Bone marrow (tissue), 2 donors: ENCODE measurements at regions not wholly inside any gene's neighbourhood (a gene's known extent, or its start where the extent isn't known, plus 50 kb on each side); places are given as distances from the start of the nearest gene placed in this dataset.
"Not testable (repeated sequence)": the region's sequence is repeated elsewhere in the genome, so short reads cannot be mapped to it uniquely, and the experiment has no call there.

Source experiments
- DNase-seq, 2 donors: peaks; one replicate each; lab custom pipeline; 2025; lab: John Stamatoyannopoulos, UW

GRCh38 chr6:147674099-147674498 lies 165.6 kb downstream of the SAMD5 start:
- DNase-seq, result no peak

GRCh38 chr6:147674794-147675193 lies 166.3 kb downstream of the SAMD5 start:
- no peak for DNase-seq

DNA sequence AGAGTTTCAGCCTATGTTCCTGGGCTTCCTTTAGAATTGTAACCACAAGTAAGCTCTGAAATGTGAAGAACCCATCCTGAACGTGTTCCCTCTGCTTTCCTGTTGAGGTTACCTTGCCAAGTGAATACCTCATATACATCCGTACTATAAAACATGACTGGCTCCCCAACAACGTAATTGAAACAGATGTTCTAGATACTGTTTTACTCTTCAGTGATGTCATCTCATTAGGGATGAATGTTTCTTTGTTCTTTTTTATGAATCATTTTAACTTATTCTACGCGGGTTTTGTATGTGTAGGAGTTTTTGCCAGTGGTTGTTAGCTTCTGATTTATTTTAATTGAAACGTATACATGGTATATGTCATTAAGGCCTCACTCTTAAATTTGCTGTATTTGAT lies 166.8 kb downstream of the SAMD5 start:
- no peak for DNase-seq

DNA sequence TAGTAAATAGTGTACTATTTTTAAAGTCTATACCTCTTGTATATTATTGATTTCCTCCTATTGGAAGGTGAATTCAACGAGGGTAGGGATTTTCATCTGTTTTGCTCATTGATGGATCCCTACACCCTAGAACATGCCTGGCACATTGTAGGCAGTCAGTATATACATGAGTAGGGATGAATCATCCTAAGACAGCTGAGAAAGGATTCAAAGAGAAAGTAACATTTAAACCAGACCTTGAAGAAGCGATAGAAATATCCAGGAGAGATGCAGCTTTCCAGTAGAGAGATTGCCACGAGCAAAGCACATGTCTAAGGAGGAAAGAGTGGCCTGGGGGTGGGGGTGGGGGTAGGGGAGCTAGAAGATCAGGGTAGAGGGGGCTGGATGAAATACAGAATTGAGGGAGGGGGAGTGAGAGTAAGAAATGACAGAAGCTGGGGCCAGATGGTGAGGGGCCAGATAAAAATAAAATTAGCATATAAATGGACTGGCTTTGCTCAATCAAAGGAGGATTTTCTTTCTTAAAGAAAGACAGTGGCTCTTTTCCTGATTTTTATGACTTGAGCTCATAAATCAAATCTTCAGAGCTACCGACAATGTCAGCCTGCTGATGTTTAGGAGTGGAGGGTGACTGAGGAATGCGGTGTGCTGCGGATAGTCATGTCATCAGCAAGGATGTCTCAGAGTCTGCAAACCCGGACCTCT lies 168.2 kb downstream of the SAMD5 start:
- no peak for DNase-seq

DNA sequence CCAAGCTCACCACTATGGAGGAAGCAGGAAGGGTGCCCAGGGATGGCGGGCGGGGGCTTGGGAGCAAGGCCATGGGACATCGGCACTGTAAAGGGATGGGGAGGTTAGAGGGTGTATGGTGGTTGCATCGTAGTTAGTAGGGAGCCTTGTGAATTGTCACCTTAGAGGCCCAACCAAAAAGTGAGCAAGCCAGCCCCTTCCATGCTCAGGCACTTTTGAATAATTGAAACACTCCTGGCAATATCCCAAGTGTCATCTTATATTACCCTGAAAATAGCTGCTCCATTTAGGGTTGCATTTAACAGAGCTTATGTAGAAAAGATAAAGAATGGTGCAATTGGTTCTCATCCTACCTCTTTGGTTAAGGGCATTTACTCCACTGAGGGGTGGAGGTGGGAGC lies 169.2 kb downstream of the SAMD5 start:
- no peak for DNase-seq

DNA sequence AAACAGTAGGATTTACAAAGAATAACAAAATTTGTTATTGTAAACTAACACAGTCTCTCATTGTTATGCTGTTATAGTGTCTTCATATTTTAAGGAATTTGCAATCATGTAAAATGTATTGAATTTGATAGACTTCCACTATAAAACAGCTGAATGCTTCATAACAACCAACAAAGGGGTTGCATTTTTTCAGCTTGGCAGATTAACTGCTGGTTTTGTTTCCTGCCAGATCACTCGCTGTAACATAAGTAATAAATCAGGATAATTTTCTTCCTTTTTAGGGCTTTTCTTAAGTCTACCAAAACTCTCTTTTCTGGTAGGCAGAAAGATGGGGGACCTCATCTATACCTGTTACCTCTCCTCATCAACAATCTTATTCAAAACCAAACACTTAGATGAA lies 169.8 kb downstream of the SAMD5 start:
- DNase-seq, result no peak

- no peak for DNase-seq
Observed at GRCh38 chr6:147684906-147685305, 176.4 kb downstream of the SAMD5 start.

DNA sequence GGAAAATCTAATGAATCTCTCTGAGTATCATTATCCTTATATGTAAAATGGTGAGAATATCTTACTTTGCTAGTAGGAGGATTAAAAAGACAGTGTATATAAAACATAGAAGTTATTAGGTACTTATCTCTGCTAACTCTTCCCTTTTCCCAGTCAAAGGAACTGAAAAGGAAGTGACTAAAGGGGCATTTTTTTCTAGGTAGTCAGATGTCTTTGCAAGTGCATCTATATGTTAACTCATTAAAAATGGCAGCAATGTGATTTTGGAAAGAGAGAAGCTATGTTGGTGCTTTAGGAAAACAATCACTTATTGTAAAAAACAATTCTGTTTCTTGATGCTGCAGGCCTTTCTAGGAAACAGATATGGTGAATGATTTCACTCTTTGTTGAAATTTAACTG lies 180.9 kb downstream of the SAMD5 start:
- no peak for DNase-seq

DNA sequence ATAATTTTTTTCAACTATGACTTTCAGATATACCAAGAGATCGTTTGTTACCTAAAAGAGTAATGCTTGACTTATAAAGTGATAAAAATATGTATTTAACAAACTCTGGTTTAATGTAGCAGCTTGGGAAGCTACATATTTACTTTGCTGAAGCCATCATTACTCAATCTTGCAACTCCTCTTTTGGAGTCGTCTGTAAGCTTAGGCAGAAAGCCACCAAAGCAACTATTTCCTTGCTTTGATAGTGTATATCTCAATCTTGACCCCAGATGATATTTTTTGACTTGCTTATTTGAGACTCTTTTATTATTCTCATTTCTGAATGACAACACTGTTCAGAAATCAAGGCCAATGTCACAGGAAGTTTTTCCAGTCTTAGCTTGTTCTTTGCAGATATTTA lies 183.0 kb downstream of the SAMD5 start:
- DNase-seq, result no peak

DNA sequence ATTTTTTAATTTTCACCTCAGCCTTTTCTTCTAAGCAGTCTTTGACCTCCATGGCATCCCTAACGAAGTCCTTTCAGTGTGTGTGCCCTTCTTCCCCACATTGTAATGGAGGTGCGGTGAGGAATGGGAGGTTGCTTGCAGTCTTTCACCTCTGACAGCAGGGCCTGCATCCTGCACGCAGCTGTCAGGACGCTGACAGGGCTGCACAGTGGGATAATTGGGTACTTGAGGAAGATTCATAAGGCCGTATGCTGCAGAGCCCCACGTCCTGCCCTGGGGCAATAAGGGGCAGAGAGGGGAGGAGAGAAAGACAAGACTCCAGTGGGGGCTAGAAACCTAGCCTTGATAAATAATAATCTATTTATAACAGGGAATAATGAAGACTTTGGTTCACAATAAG lies 184.7 kb downstream of the SAMD5 start:
- no peak for DNase-seq

- DNase-seq, result not testable (repeated sequence)
Observed at GRCh38 chr6:147694556-147694955, 186.1 kb downstream of the SAMD5 start.

- no peak for DNase-seq
Observed at GRCh38 chr6:147695819-147696218, 187.3 kb downstream of the SAMD5 start.

- no peak for DNase-seq
Observed at GRCh38 chr6:147699140-147699539, 190.7 kb downstream of the SAMD5 start.

- DNase-seq, result no peak
Observed at GRCh38 chr6:147699637-147700036, 191.1 kb downstream of the SAMD5 start.

GRCh38 chr6:147700436-147701209 lies 192.1 kb downstream of the SAMD5 start:
- no peak for DNase-seq

- DNase-seq, result no peak
Observed at GRCh38 chr6:147704691-147705090, 196.2 kb downstream of the SAMD5 start.

GRCh38 chr6:147707524-147707923 lies 199.0 kb downstream of the SAMD5 start:
- no peak for DNase-seq

GRCh38 chr6:147708170-147708569 lies 199.7 kb downstream of the SAMD5 start:
- no peak for DNase-seq

GRCh38 chr6:147709396-147710272 lies 201.1 kb downstream of the SAMD5 start:
- DNase-seq, result no peak

DNA sequence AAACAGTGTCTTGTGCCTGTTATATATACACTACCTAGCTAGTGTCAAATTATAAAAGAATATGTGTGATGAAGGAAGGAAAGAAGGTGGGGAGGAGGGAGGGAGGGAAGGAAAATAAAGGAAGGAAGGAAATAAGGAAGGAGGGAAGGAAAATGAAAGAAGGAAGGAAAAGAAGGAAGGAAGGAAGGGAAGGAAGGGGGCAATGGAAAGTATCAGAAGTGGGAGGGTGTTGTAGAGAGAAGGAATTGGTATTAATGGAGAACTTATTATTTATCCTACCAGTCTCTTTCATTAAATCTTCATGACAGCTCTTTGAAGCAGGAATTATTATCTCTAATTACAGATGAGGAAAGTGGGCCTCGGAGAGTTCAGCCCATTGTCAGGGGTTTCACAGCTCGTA lies 202.4 kb downstream of the SAMD5 start:
- no peak for DNase-seq

- DNase-seq, result no peak
Observed at GRCh38 chr6:147711476-147711875, 203.0 kb downstream of the SAMD5 start.

DNA sequence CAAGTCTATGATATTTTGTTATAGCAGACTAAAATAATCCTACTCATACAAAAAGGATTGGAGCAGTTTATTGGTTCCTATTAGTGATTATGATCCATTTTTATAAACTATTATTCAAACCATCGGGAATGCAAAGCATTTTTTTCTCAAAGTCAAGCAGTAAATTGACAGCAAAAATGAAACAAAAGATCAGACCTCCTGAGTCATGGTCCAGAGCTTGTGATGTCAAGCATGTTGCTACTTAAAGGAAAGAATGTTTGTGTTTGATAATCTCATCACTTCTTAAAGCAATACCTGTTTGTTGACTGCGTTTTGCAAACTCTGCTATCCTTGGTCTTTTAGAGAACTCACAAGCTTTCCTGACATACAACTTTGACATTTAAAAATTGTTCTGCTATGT lies 204.4 kb downstream of the SAMD5 start:
- no peak for DNase-seq

- no peak for DNase-seq
Observed at GRCh38 chr6:147715035-147715434, 206.5 kb downstream of the SAMD5 start.
